ENCODE measurements at regions not wholly inside any gene's neighbourhood (a gene's known extent, or its start where the extent isn't known, plus 50 kb on each side); places are given as distances from the start of the nearest gene placed in this dataset.

GRCh38 chr17:72346306-72346705, 225.5 kb downstream of the SOX9 start:
- Mint-ChIP-seq H3K4me3 (ENCODE audit: unreplicated experiment) (no peak overlapping the region), H3K27ac (ENCODE audit: unreplicated experiment) (no peak overlapping the region), H3K36me3 (ENCODE audit: unreplicated experiment) (no peaks in the 10 kb centered on the region), H3K4me1 (ENCODE audit: unreplicated experiment) (peaks cover 3% of the 10 kb centered on the region), H3K27me3 (ENCODE audit: unreplicated experiment) (no peaks in the 10 kb centered on the region), H3K9me3 (ENCODE audit: unreplicated experiment) (no peaks in the 10 kb centered on the region)
- TF ChIP-seq CTCF (IDR thresholded peaks at IDR 0.05), result no peak
- DNase-seq (ENCODE audit: extremely low spot score, unreplicated experiment), result no peak

GRCh38 chr17:72349011-72349410, 228.2 kb downstream of the SOX9 start:
- Mint-ChIP-seq H3K36me3 (ENCODE audit: unreplicated experiment) (no peaks in the 10 kb centered on the region), H3K4me3 (ENCODE audit: unreplicated experiment) (no peak overlapping the region), H3K4me1 (ENCODE audit: unreplicated experiment) (peaks cover under 1% of the 10 kb centered on the region), H3K27me3 (ENCODE audit: unreplicated experiment) (peaks cover 9% of the 10 kb centered on the region), H3K27ac (ENCODE audit: unreplicated experiment) (no peak overlapping the region), H3K9me3 (ENCODE audit: unreplicated experiment) (peaks cover 2% of the 10 kb centered on the region)
- DNase-seq (ENCODE audit: extremely low spot score, unreplicated experiment), result no peak
- no peak for TF ChIP-seq CTCF (IDR thresholded peaks at IDR 0.05)

- H3K27ac Mint-ChIP-seq (ENCODE audit: unreplicated experiment), result no peak overlapping the region
Observed at GRCh38 chr17:72349491-72349995, 228.7 kb downstream of the SOX9 start.

GRCh38 chr17:72350073-72350472, 229.3 kb downstream of the SOX9 start:
- H3K4me3 Mint-ChIP-seq (ENCODE audit: unreplicated experiment), result no peak overlapping the region
- no peaks in the 10 kb centered on the region for H3K36me3 Mint-ChIP-seq (ENCODE audit: unreplicated experiment)
- peaks cover 9% of the 10 kb centered on the region for H3K27me3 Mint-ChIP-seq (ENCODE audit: unreplicated experiment)
- no peak for TF ChIP-seq CTCF (IDR thresholded peaks at IDR 0.05)
- H3K27ac Mint-ChIP-seq (ENCODE audit: unreplicated experiment), result no peak overlapping the region
- H3K9me3 Mint-ChIP-seq (ENCODE audit: unreplicated experiment), result peaks cover 6% of the 10 kb centered on the region
- H3K4me1 Mint-ChIP-seq (ENCODE audit: unreplicated experiment), result no peaks in the 10 kb centered on the region
- no peak for DNase-seq (ENCODE audit: extremely low spot score, unreplicated experiment)

More at GRCh38 chr17:72349491-72349995, 228.7 kb downstream of the SOX9 start:
- Mint-ChIP-seq H3K27me3 (ENCODE audit: unreplicated experiment) (peaks cover 9% of the 10 kb centered on the region), H3K4me1 (ENCODE audit: unreplicated experiment) (no peaks in the 10 kb centered on the region), H3K4me3 (ENCODE audit: unreplicated experiment) (no peak overlapping the region), H3K36me3 (ENCODE audit: unreplicated experiment) (no peaks in the 10 kb centered on the region), H3K9me3 (ENCODE audit: unreplicated experiment) (peaks cover 6% of the 10 kb centered on the region)
- TF ChIP-seq CTCF (IDR thresholded peaks at IDR 0.05), result no peak
- no peak for DNase-seq (ENCODE audit: extremely low spot score, unreplicated experiment)

- no peaks in the 10 kb centered on the region for H3K4me1 Mint-ChIP-seq (ENCODE audit: unreplicated experiment)
- no peak for TF ChIP-seq CTCF (IDR thresholded peaks at IDR 0.05)
- H3K36me3 Mint-ChIP-seq (ENCODE audit: unreplicated experiment), result no peaks in the 10 kb centered on the region
- no peak overlapping the region for H3K4me3 Mint-ChIP-seq (ENCODE audit: unreplicated experiment)
- no peak for DNase-seq (ENCODE audit: extremely low spot score, unreplicated experiment)
- peaks cover 9% of the 10 kb centered on the region for H3K27me3 Mint-ChIP-seq (ENCODE audit: unreplicated experiment)
- H3K27ac Mint-ChIP-seq (ENCODE audit: unreplicated experiment), result no peak overlapping the region
- peaks cover 6% of the 10 kb centered on the region for H3K9me3 Mint-ChIP-seq (ENCODE audit: unreplicated experiment)
Observed at GRCh38 chr17:72351365-72351764, 230.5 kb downstream of the SOX9 start.
